ENCODE measurements at regions not wholly inside any gene's neighbourhood (a gene's known extent, or its start where the extent isn't known, plus 50 kb on each side); places are given as distances from the start of the nearest gene placed in this dataset.

- TF ChIP-seq, protein P1, sequence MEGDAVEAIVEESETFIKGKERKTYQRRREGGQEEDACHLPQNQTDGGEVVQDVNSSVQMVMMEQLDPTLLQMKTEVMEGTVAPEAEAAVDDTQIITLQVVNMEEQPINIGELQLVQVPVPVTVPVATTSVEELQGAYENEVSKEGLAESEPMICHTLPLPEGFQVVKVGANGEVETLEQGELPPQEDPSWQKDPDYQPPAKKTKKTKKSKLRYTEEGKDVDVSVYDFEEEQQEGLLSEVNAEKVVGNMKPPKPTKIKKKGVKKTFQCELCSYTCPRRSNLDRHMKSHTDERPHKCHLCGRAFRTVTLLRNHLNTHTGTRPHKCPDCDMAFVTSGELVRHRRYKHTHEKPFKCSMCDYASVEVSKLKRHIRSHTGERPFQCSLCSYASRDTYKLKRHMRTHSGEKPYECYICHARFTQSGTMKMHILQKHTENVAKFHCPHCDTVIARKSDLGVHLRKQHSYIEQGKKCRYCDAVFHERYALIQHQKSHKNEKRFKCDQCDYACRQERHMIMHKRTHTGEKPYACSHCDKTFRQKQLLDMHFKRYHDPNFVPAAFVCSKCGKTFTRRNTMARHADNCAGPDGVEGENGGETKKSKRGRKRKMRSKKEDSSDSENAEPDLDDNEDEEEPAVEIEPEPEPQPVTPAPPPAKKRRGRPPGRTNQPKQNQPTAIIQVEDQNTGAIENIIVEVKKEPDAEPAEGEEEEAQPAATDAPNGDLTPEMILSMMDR (conservative IDR thresholded peaks at IDR 0.05), result no peak
- Mint-ChIP-seq H3K4me1 (ENCODE audit: unreplicated experiment) (peaks cover 21% of the 10 kb centered on the region), H3K9me3 (peaks cover 4% of the 10 kb centered on the region), H3K36me3 (no peaks in the 10 kb centered on the region), H3K4me3 (no peak overlapping the region), H3K27me3 (no peaks in the 10 kb centered on the region), H3K27ac (peak overlapping the region; percentile 78)
- no peak for DNase-seq (ENCODE audit: extremely low spot score, unreplicated experiment)
These were observed 134.6 kb upstream of the CCN2 start for GRCh38 chr6:132085731-132086130.

DNA sequence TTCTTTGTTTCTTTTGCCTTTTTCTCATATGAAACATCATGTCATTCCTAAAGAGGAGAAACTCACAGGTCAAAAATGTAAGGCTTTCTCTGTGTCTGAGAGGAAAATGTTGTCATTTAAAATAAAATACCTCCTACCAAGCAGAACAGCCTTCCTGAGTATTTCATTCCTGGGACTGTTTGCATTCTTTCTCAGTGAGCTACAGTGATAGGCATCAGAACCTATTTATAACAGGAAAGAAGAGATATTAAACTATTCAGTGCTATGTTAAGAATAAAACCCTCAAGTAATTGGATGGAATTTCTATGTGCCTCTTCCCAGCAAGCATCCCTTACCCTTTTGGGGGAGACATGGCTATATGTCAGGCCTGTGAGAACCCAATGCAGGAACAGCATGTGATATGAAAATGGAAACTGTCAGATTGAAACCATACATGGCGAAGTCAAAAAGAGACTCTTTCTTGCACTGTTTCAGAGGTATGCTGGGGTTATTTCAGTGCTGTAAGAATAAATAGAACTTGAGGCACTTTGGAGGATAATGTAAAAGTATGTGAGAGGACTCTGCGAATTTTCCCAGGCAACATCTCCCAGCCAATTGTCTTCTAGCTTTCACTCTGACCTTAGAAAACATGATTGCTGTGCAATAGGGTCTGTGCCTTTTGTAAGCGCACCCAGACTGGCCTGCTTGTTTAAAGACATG is 133.8 kb upstream of the CCN2 start:
- peak overlapping the region; percentile 78 for H3K27ac Mint-ChIP-seq
- no peak for DNase-seq (ENCODE audit: extremely low spot score, unreplicated experiment)
- H3K27me3 Mint-ChIP-seq, result no peaks in the 10 kb centered on the region
- peaks cover 21% of the 10 kb centered on the region for H3K4me1 Mint-ChIP-seq (ENCODE audit: unreplicated experiment)
- H3K9me3 Mint-ChIP-seq, result no peaks in the 10 kb centered on the region
- TF ChIP-seq, protein P1 (conservative IDR thresholded peaks at IDR 0.05), result no peak
- H3K4me3 Mint-ChIP-seq, result peak overlapping the region; percentile 8
- no peaks in the 10 kb centered on the region for H3K36me3 Mint-ChIP-seq

DNA sequence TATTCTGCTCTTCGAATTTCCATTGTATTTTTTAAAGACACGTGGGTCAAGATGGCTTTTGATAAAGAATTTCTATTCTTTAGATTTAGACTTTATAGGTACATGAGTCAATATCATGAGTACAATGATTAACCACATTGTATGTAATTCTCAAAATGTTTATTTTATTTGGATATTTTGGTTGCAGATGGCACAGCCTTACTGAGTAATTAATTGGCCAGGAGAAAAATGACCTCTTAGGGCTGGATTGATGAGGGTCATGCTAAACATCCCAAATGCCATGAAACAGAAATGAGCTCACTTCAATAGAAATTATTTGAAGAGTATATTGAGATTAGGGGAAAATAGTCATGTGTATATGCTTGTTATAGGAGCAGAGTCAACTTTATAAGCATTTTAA is 131.2 kb upstream of the CCN2 start:
- TF ChIP-seq, protein P1 (conservative IDR thresholded peaks at IDR 0.05), result no peak
- Mint-ChIP-seq H3K36me3 (no peaks in the 10 kb centered on the region), H3K9me3 (no peaks in the 10 kb centered on the region), H3K27me3 (no peaks in the 10 kb centered on the region), H3K4me3 (no peak overlapping the region), H3K27ac (no peak overlapping the region), H3K4me1 (ENCODE audit: unreplicated experiment) (peaks cover 13% of the 10 kb centered on the region)
- DNase-seq (ENCODE audit: extremely low spot score, unreplicated experiment), result no peak

GRCh38 chr6:132081338-132081737 is 130.2 kb upstream of the CCN2 start:
- Mint-ChIP-seq H3K4me3 (no peak overlapping the region), H3K27me3 (no peaks in the 10 kb centered on the region), H3K9me3 (no peaks in the 10 kb centered on the region), H3K36me3 (no peaks in the 10 kb centered on the region), H3K27ac (no peak overlapping the region), H3K4me1 (ENCODE audit: unreplicated experiment) (peaks cover 13% of the 10 kb centered on the region)
- no peak for DNase-seq (ENCODE audit: extremely low spot score, unreplicated experiment)
- TF ChIP-seq, protein P1 (conservative IDR thresholded peaks at IDR 0.05), result no peak

DNA sequence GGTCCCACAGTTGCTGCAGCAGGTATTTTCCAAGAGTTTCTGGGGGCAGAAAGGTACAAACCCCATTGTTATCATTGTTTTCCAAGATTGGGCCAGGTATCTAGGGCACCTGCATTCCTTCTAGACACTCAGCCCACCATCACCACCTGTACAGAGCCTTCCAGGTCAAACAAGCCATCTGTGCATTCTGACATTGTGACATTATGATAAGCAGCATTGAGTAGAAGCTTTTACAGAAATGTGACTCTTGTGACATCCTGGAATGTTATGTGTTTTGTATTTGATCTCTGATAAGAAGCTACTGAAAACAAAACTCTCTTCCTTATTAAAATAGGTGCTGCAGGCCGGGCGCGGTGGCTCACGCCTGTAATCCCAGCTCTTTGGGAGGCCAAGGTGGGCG is 128.1 kb upstream of the CCN2 start:
- Mint-ChIP-seq H3K9me3 (no peaks in the 10 kb centered on the region), H3K4me3 (no peak overlapping the region), H3K27me3 (no peaks in the 10 kb centered on the region), H3K36me3 (no peaks in the 10 kb centered on the region), H3K27ac (no peak overlapping the region), H3K4me1 (ENCODE audit: unreplicated experiment) (no peaks in the 10 kb centered on the region)
- no peak for DNase-seq (ENCODE audit: extremely low spot score, unreplicated experiment)
- TF ChIP-seq, protein P1 (conservative IDR thresholded peaks at IDR 0.05), result no peak
